HG03439 (cell line): ENCODE measurements at regions not wholly inside any gene's neighbourhood (a gene's known extent, or its start where the extent isn't known, plus 50 kb on each side); places are given as distances from the start of the nearest gene placed in this dataset.
"Not testable (repeated sequence)": the region's sequence is repeated elsewhere in the genome, so short reads cannot be mapped to it uniquely, and the experiment has no call there.

ENCODE experiments used
- ATAC-seq: cut with Tn5 transposase; IDR thresholded peaks from one replicate; pipeline ENCODE4 v1.9.1; 2021; ENCODE audit warnings: mild to moderate bottlenecking, moderate library complexity; ENCODE audit not compliant: unreplicated experiment

- no peak for ATAC-seq
These were observed 462.7 kb upstream of the CXADR start for GRCh38 chr21:17050156-17050555.

- ATAC-seq = no peak
These were observed 462.2 kb upstream of the CXADR start for GRCh38 chr21:17050646-17051045.

GRCh38 chr21:17051054-17051453 lies 461.8 kb upstream of the CXADR start:
- no peak for ATAC-seq

GRCh38 chr21:17053321-17053720 lies 459.5 kb upstream of the CXADR start:
- ATAC-seq = no peak

- ATAC-seq = no peak
These were observed 452.9 kb upstream of the CXADR start for GRCh38 chr21:17059936-17060335.

GRCh38 chr21:17066006-17066405 lies 446.8 kb upstream of the CXADR start:
- ATAC-seq = no peak

- ATAC-seq = no peak
These were observed 441.8 kb upstream of the CXADR start for GRCh38 chr21:17071093-17071492.

- ATAC-seq = no peak
These were observed 431.6 kb upstream of the CXADR start for GRCh38 chr21:17081193-17081592.

- ATAC-seq = no peak
These were observed 429.9 kb upstream of the CXADR start for GRCh38 chr21:17082843-17083483.

- no peak for ATAC-seq
These were observed 427.1 kb upstream of the CXADR start for GRCh38 chr21:17085707-17086106.

GRCh38 chr21:17088500-17088899 lies 424.3 kb upstream of the CXADR start:
- ATAC-seq = no peak

GRCh38 chr21:17089091-17089491 lies 423.8 kb upstream of the CXADR start:
- ATAC-seq = no peak

GRCh38 chr21:17101696-17102095 lies 411.1 kb upstream of the CXADR start:
- no peak for ATAC-seq

- ATAC-seq = no peak
These were observed 406.9 kb upstream of the CXADR start for GRCh38 chr21:17105932-17106331.

GRCh38 chr21:17114045-17114444 lies 398.8 kb upstream of the CXADR start:
- ATAC-seq = no peak

GRCh38 chr21:17118638-17119384 lies 394.0 kb upstream of the CXADR start:
- ATAC-seq = no peak

GRCh38 chr21:17119466-17120297 lies 393.2 kb upstream of the CXADR start:
- ATAC-seq = no peak

- not testable (repeated sequence) for ATAC-seq
These were observed 385.4 kb upstream of the CXADR start for GRCh38 chr21:17127395-17127794.

- ATAC-seq = no peak
These were observed 384.7 kb upstream of the CXADR start for GRCh38 chr21:17128132-17128531.

- ATAC-seq = not testable (repeated sequence)
These were observed 373.7 kb upstream of the CXADR start for GRCh38 chr21:17139159-17139558.

GRCh38 chr21:17139696-17140095 lies 373.1 kb upstream of the CXADR start:
- no peak for ATAC-seq

- ATAC-seq = no peak
These were observed 366.4 kb upstream of the CXADR start for GRCh38 chr21:17146426-17146825.
